HG03565 (cell line): ENCODE measurements at regions not wholly inside any gene's neighbourhood (a gene's known extent, or its start where the extent isn't known, plus 50 kb on each side); places are given as distances from the start of the nearest gene placed in this dataset.
A peak's percentile ranks its signal among the peaks of the same experiment; 100 is the strongest.
"Not testable (repeated sequence)": the region's sequence is repeated elsewhere in the genome, so short reads cannot be mapped to it uniquely, and the experiment has no call there.

ENCODE experiments used
- ATAC-seq: cut with Tn5 transposase; IDR thresholded peaks from one replicate; pipeline ENCODE4 v1.9.1; 2021; ENCODE audit warnings: mild to moderate bottlenecking, moderate library complexity; ENCODE audit not compliant: unreplicated experiment

DNA sequence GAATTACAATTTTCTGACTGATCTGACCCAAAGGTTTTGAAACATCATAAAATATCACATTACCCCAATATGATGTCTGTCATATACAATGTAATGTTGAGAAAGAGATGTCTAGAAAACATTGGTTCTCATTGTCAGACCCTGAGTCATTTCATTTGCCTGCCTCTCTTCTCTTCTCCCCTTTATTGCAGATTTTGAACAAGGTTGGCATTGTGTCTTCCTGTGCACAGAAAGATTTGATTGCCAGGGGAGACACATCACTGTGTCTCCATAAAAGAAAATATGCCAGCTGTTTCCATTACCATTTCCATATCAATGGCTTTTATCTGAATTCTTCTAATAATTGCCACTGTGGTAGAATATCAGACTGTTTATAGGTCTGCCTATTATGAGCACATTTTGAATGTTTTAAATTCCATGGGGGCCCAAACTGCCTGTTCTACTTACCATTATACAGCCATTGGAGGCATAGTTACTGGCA lies 65.6 kb downstream of the IFI44 start:
- ATAC-seq: no peak

DNA sequence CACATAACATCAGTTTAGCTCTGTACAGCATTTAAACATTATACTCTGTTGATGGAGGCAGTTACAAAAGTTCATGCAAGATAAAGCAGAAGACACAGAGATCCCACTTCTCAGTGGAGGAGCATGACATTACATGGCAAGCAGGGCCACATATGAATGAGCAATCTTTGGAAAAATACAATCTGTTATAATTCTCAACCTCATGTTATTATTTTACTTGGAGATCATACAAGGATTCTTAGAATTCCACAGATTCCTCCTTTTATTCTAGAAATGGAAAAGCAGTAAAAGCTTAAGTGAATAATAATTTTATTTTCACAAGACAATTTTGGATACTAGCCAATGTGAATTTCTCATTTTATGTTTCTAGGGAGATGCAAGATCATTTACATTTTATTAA lies 66.6 kb downstream of the IFI44 start:
- ATAC-seq: no peak

DNA sequence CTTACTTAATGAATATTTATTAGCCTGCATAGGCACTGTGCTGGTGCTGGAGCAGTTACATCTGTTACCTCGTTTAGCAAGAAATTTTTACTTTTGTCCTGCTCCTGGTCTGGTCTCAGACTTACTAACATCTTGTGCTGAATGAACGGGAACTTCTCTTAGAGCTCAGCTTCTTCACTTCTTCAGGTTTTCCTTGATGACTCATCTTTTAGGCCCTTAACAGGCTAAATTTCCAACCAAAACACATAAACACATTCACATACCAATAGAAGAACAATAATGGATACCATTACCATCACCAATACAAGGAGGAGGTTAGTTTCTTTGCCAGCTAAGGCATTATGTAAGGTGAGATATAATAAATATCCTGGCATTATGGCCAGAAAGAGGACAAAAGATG lies 68.9 kb downstream of the IFI44 start:
- ATAC-seq: no peak

DNA sequence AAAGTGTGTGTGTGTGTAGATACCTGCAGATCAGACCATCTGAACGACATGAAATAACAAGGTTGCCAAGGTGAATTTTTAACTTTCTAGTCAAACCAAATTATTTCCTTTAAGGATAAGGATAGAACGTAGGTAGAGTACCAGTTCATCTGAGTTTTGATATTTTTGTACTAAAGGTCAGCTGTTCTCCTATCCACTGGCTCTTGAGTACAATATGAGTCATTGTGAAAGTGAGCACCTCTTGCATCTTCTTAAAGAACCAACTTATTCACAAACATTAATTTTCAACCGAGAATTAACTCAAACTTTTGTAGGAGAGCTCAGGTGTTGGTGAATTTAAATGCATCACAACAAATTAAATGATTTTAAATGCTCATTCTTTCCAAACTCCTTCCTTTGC lies 71.5 kb downstream of the IFI44 start:
- peak; percentile 48 for ATAC-seq

DNA sequence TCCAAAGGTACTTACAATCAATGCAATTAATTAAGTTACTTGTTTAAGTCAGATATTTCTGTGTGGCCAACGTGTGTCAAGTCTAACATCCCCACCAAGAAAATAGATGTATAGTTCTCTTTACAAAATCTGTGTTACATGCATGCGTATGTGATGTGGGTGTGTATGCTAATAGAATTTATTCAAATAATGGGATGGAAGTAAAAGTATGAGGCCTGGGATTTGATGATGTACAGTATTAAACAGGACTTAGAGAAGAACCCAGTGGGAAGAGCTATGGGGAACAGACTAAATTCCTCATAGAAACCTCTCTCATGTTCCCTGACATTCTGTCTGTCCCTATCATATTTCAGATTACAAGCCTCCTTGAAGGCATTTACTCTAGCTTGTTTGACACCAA lies 72.5 kb downstream of the IFI44 start:
- no peak for ATAC-seq

DNA sequence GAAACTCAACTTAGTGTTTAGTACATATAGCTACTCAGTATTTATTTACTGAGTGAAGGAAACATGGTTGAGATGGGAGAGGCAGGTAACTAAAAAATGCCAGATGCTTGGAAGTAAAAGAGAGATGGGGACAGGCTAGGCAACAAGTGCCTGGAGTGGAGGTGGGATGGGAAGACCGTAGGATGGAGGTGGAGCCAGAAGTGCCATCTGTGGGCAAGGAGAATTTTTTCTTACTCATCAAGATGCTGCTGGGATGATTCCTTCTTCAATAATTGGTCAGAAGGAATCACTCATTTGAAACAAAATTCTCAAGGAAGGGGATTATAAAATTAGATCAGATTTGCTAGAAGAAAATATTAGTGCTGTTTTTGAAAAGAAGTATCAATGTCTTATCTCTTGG lies 72.9 kb downstream of the IFI44 start:
- no peak for ATAC-seq

DNA sequence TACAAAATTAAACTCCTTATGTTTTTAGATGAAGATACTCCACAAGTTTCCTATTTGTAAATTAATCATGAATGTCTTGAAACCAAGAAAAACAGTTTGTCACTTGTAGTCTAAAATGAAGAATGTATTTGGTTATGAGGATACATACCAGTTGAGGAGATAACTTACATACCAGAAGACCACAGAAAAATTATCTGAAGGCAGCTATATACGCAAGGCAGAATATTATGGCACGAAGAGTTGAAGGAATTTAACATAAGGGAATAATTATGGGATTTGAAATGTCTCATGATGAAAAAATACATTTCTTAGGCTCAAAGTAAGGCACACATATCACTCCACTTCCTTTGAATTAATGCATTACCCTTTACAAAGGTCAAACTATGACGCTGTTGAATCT lies 73.3 kb downstream of the IFI44 start:
- no peak for ATAC-seq

DNA sequence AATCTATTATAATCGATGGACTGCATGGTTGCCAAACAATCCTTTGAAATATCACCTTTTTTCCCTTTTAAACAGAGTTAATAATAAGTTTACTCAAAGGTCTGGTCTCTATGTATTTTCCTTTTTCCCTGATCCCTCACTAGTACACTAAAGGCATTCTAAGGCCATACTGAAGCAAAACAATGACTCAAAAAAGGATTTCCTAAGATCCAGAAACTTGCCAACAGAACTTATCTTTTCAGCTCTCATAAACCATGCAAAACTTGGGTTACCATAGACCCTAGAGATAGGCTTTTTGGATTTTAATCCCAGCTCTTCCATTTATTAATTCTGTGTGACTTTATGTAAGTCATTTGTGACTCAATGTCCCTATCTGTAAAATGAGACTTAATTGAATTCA lies 77.1 kb downstream of the IFI44 start:
- no peak for ATAC-seq

DNA sequence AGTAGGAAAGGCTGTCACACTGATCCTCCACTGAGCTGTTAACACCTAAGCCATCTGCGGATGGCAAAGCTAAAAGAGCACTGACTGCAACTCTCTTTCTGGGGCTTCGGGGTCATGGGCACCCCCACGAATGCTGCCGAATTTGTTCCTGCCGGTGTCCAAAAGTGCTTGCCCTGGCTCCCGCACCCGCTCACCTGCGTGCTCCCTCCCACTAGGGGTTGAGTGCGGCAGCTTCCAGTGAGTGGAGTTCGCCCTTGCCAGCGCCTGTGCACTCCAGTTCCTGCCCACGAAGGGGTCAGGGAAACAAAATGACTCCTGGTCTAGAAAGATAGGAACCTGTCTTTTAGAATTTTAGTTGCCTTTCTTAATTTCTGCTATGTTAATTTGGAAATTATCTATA lies 78.7 kb downstream of the IFI44 start:
- ATAC-seq: no peak

DNA sequence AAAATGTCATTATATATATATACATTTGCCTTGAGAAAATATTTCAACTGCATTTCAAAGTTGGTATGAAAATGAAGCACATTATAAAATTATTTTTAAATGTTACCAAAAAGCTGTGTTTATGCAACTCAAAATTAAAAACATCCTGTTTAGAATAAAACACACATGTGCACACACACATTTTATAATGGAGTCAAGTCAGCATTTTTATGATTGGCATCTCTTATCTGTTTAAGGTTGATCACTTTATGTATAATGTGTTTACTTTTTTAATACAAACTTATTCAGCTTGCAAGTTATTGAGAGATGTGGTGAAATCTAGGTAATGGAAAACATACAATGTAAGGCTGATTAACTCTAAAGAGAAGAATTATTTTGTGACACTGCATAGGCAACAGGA lies 80.4 kb downstream of the IFI44 start:
- no peak for ATAC-seq

DNA sequence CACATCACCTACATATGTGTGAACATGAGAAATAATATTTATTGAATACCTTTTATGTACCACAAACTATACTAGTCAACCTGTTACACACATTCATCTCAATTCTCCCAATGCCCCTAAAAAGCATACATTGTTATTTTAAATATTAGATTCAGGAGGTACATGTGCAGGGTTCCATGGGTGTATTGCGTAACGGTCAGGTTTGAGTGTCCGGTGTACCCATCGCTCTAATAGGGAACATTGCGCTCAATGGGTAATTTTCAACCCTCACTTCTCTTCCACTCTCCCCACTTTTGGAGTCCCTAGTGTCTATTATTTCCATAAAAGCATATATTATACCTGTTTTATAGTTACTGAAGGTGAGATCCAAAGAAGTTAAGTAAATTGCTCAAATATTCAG lies 82.0 kb downstream of the IFI44 start:
- no peak for ATAC-seq

DNA sequence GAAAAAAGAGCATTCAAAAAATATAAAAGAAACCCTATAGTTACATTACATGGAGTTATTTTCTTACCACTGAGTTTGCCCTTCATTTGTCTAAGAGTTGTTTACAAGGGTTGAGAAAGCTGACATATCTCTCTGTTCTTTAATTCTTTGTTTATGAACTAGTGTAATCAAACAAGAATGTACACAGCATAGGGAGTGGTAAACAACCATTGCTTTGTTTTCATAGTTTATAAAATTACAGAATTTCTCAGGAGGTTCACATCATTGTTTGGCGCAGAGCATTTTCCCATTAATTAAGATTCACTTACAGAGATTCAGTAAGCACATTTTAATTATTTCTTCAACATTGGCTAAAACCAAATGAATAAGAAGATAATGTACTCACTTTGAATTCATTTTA lies 87.6 kb downstream of the IFI44 start:
- ATAC-seq: no peak

DNA sequence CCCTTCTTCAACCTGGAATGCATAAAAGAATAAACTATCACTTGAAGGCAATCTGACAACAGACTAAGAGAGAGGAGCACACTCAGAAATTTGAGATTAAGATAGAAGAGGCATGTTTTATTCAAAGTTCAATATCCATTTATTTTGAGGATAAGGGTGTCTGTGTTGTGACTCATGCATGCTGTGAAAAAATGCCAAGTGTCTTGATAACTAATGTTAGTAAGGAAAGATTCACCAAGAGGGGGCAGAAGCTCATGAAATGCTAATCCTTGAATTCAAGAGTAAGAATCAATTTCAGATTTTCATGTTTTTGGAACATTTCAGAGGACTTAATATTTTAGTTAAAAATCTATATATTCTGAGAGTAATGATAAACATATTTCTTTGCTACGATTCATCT lies 94.0 kb downstream of the IFI44 start:
- no peak for ATAC-seq

DNA sequence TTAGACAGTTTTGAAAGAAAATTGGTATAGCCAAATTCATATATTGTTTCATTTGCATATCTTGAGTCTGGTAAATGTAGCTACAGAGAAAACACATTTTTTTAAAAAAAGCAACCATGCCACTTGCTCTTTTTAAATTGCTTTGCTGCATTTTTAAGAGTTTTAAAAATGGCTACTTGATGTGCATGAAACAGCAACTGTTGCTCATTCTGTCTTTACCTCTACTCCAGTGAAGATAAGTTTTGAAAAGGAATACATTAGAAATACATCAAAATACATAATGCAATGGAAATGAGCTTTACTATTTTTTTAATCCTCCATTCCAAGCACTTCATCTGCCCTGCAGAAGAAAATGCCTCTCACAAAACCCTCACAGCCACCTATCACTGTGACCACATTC lies 95.5 kb downstream of the IFI44 start:
- no peak for ATAC-seq

DNA sequence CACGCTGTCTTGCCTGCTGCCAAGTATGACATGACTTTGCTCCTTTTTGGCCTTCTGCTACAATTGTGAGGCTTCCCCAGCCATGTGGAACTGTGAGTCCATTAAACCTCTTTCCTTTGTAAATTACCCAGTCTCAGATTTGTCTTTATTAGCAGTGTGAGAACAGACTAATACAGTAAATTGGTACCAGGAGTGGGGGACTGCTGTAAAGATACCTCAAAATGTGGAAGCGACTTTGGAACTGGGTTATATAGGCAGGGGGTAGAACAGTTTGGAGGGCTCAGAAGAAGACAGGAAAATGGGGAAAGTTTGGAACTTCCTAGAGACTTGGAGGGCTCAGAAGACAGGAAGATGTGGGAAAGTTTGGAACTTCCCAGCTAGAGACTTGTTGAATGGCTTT lies 104.0 kb downstream of the IFI44 start:
- ATAC-seq: not testable (repeated sequence)

DNA sequence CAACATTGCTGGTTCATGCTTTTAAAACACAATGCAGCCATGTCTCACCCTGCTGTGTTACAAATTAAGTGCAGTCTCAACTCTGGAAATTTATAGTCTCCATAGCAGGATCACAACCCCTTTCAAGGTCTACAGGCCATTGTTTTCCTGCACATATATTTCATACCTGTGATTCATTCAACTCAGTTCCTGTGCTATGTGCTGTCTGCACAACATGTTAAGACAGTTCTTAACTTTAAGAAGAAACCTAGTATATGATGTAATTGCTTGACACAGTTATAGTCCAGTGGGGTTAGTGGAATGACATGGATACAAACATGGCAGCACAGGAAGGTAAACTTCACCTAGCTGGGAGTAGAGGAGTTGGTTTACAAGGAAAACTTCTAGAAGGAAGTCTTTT lies 106.4 kb downstream of the IFI44 start:
- no peak for ATAC-seq

DNA sequence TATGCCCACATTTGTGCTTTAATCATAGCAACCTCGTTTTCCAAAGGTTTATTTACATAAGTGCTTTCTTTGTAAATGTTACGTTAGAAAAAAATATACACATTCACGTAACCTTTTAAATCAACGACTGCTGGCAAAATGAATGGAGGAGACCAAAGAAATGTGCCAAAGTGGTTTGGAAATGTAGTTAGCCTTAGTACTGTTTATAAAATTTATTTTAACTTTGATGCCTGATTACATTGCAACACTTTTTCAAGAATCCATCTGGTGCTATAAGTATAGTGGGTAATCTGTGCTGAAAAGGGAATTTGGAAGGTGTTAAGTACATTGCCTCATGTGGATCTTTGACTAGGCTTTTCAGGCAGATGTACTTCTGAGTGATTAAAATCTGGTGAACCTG lies 108.9 kb downstream of the IFI44 start:
- ATAC-seq: no peak

DNA sequence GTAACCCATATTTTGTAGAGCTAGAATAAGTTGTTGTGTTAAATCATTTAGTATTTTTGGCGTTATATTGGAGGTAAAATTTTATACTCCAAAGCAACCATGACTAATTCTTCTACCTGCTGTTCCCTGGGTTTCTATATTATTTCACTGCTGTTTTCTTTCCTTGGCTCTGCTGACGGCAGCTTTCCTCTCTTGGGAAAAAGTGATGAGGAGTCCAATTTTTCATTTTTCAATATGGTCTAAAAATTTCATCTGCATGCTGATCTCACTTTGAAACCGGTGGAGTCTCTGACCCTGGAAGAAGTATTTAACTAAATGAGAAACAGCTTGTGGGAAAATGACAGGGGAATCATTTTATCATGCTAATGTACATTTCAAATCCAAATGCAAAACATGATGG lies 110.2 kb downstream of the IFI44 start:
- no peak for ATAC-seq

DNA sequence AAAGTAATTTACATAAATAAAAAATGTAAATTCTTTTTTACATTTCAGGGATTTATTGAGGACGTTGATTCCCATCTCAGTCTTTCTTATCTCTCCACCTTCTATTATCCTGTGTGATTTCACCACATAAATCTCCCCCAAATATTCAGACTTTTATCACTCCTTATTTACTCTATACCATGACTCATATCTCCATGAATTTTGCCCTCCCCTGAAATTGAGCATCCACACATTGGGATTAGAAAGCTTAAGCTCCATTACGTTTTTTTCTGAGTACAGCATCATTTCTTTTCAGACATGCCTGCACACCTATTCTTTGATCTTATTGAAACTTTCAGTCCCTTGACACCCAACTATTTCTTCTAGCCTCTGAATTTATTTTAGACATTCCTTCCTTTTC lies 111.2 kb downstream of the IFI44 start:
- ATAC-seq: no peak

DNA sequence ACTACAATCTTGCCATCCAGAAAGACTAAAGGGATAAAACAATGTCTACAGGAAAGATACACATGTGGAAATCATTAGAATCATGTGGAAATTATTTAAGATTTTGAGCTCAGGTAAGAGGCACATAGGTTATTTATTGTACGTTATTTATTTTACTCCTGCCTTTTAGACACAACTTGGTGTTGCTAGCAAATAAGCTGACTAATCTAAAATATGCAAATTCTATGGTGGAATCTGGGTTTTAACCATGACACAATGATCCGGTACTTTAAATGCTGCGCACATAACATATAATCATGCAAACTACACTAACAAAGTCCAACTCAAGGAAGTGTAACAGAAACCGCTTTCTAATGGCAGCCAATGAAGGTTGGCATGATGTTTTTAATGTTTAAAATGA lies 112.5 kb downstream of the IFI44 start:
- no peak for ATAC-seq

DNA sequence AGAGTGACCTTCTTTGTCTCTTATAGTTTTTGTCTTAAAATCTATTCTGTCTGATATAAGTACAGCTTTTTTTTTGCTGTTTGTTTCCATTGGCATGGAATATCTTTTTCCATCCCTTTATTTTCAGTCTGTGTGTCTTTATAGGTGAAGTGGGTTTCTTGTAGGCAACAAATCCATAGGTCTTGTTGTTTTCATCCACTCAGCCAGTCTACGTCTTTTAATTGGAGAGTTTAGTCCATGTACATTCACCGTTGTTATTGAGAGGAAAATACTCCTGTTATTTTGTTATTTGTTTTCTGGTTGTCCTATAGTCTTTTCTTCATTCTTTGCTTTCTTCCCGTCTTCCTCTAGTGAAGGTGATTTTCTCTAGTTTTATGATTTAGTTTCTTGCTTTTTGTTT lies 115.9 kb downstream of the IFI44 start:
- ATAC-seq: no peak

DNA sequence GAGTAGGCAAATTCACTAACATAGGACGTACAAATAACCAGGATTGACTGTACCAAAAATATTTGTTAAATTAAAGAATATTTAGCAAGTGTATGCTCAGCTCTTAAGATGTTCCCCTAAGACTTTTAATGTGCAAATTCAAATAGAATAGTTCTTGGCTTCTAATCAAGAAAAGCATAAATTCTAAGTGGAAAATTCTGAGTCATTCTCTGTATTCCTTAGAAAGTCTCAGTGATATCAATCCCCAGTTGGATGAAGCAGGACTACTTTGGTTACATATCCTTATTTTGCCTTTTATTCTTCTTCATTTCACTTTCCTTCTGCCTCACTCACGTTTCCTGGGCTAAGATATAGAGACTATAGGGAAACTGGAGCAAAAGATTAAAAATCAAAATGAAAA lies 130.2 kb downstream of the IFI44 start:
- no peak for ATAC-seq

DNA sequence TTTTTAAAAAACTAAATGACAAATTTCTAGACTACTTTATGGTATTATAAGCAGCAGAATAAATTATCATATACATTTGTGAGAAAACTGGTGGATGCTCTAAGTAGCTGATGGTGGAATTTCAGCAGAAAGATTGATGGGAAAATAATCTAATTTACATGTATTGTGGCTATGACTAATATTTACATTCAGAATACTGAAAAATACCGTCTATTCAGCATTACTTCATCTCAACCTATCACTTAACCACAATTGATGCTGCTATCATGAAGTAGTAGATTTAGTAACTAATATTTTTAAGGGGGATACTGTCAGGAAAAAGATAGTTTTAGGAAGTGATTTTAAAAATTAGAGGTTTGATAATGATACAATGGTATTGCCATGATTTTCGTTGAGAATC lies 137.9 kb downstream of the IFI44 start:
- no peak for ATAC-seq

DNA sequence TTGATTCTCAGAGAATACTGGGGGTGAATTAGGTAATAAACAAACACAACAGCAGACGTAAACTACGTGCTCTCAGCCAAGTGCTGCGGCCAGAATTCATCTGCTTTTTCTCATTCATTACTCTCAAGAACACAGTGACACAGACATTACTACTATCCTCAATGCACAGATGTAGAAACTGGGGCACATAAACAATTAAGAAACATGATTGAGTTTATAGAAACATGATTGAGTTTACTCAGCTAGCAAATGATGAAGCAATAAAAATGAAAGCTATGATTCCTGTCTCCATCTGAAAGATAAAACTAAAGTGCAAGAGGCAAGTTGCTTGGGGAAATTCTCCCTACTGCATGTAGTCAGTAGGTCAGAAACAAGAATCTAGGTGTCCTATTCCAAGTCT lies 140.5 kb downstream of the IFI44 start:
- no peak for ATAC-seq
